GM13976 (cell line): ENCODE measurements at regions not wholly inside any gene's neighbourhood (a gene's known extent, or its start where the extent isn't known, plus 50 kb on each side); places are given as distances from the start of the nearest gene placed in this dataset.
"Not testable (repeated sequence)": the region's sequence is repeated elsewhere in the genome, so short reads cannot be mapped to it uniquely, and the experiment has no call there.

Experiments used
- DNase-seq: peaks from one replicate; pipeline ENCODE4 v3.0.0; 2012; ENCODE audit warnings: low spot score
- CTCF ChIP-seq: IDR thresholded peaks from 2 replicates; pipeline ENCODE4 v1.5.1; 2012; ENCODE audit warnings: borderline replicate concordance, mild to moderate bottlenecking; ENCODE audit not compliant: insufficient read depth; ENCODE audit errors: extremely low read depth, missing control alignments, control extremely low read depth
- in situ Hi-C: fragments of 300-500 bp; cut with MboI; formaldehyde crosslinking; loops from one replicate; pipeline ENCODE4 v1.12.0; 2022; ENCODE audit warnings: low sequenced_read_pairs, mixed read lengths, inconsistent platforms; ENCODE audit not compliant: unreplicated experiment

- in situ Hi-C loops, result no loop called here
- no peak for DNase-seq
- no peak for TF ChIP-seq CTCF
Observed at GRCh38 chr19:31535691-31536460, 186.6 kb upstream of the TSHZ3 start.

GRCh38 chr19:31537136-31537535 lies 187.9 kb upstream of the TSHZ3 start:
- no peak for DNase-seq
- no peak for TF ChIP-seq CTCF
- in situ Hi-C loops, result no loop called here

- in situ Hi-C loops, DNase-seq: not testable (repeated sequence)
Observed at GRCh38 chr19:31537902-31538301, 188.7 kb upstream of the TSHZ3 start.

GRCh38 chr19:31538879-31539278 lies 189.6 kb upstream of the TSHZ3 start:
- in situ Hi-C loops, result no loop called here
- no peak for TF ChIP-seq CTCF
- DNase-seq, result no peak

- in situ Hi-C loops, result no loop called here
- DNase-seq, result no peak
- no peak for TF ChIP-seq CTCF
Observed at GRCh38 chr19:31539386-31539785, 190.2 kb upstream of the TSHZ3 start.

GRCh38 chr19:31541396-31541795 lies 192.2 kb upstream of the TSHZ3 start:
- DNase-seq, result no peak
- no peak for TF ChIP-seq CTCF
- in situ Hi-C loops, result no loop called here

- TF ChIP-seq CTCF, result no peak
- in situ Hi-C loops, result no loop called here
Observed at GRCh38 chr19:31543456-31543855, 194.2 kb upstream of the TSHZ3 start.

More at GRCh38 chr19:31543456-31543855, 194.2 kb upstream of the TSHZ3 start:
- no peak for DNase-seq
